Femur (tissue), 1 donor: ENCODE measurements at regions not wholly inside any gene's neighbourhood (a gene's known extent, or its start where the extent isn't known, plus 50 kb on each side); places are given as distances from the start of the nearest gene placed in this dataset.

Experiments
- DNase-seq: peaks from one replicate; pipeline ENCODE4 v3.0.0-alpha.2; 2017

DNA sequence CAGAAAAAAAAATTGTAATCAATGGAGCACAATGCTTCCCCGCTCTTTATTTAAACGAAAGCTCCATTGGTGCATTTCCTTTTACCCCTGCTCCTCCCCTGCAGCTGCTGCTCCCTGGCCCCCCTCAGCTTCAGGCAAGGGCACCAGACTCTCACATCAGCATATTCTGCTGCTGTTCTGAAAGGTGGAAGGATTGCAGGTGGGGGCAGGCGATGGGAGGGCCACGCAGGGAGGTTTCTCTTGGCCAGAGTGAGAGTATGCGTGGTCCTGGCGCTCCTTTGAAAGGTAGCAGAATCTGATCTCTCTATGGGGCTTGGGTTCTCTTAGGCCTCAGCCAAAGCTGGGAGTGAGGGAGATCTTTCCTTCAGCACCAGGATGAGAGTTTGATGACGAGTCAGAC, 240.9 kb upstream of the CADM1 start:
- DNase-seq = no peak

DNA sequence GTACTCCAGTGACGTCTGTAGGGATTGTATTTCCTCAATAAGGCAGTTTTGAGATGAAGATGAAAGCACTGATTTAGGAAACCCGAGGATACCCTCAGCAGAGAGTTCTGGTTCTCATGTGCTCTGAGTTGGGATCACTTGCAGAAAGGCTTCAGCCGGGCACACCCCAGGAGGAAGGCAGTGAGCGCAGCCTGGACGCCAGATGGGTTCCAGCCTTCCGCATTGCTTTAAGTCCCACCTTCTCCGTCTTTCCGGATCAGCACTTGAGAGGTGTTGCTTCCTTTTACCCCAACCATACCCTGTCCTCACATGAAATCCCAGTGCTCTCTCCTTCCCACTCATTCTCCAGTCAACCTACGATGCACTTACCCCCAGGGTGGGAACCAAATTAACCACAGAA, 239.5 kb upstream of the CADM1 start:
- no peak for DNase-seq

DNA sequence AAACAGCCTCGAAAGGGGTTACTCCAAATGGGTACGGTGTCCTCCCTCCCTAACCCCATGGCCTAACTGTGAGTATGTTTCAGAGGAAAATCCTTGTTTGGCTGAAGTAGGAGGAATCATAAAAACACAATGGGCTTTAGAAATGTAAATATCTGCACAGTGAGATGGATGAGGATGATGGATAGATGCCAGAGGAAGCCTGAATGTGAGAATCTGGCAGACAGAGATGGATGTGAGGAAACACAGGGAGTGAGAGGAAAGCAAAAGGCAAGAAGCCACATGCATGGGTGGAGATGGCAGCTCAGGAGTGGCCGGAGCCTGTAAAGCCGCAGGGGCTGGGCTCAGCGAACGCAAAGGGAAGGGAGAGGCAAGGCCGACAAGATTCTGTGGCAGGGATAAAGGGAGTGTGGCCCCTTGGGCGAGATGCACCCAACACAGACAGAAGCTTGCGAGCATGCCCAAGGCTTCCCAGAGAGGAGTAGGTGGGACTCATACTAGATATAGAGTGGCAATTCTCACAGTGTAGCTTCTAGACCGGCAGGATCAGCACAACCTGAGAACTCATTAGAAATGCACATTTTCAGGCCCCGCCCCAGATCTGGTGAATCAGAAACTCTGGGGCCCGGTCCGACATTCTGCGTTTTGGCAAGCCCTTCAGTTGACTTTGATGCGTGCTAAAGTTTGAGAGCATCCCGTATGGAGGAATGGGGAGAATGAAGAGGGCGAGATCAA, 237.3 kb upstream of the CADM1 start:
- DNase-seq = no peak

DNA sequence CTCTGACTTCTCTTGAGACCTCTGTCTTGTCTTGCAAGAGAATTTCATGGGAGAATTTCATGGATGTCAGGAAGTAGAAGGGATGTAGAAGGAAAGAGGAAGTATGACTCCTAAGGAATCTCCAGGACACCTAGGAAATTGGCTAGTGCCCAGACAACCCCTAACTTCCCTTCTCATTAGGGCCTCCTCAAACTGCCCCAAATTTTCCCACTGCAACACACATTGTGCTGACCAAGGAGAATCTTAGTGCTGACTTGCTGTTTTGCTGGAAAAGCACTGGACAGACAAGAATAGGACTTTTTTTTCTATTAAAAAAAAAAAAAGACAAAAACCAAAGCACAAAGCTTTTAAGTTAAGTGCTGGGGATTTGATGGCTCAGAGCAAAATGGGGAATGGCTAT, 236.1 kb upstream of the CADM1 start:
- no peak for DNase-seq

DNA sequence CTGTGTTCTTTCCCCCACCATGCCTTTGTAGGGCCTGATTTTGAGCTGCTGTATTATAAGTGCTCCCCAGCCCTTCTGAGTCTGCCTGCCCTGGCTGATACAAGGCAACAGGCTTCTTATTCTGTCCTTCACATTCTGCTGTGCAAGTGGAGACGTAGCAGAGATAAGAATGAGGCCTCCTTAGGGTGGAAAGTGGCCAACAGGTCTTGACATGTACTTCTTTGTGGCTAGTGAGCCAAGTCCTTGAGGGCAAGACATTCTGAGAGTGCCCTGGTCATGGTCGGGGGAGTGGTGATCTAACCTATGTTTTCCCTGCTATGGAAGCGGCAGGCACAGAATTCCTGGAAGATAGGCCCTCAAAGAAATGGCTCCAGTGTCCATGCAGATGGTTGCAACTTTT, 235.7 kb upstream of the CADM1 start:
- DNase-seq = no peak

DNA sequence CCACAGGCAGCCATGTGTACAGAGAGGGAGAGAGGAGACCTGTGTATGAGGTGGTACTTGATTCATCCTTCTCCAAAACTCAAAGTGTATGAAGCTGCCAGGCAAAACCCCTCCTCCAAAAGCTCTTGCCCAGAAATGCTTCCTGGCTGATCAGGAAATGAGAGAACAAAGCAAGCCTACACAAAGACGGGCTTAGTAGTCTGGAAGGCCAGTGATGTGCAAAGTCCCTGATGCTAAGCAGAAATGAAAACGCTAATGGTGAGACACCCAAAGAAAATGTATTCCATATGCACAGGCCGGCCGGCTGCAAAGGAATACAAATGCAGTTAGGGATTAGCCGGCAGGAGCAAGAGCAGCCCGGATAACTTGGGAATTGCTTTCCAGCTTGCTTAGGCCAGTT, 234.9 kb upstream of the CADM1 start:
- no peak for DNase-seq

DNA sequence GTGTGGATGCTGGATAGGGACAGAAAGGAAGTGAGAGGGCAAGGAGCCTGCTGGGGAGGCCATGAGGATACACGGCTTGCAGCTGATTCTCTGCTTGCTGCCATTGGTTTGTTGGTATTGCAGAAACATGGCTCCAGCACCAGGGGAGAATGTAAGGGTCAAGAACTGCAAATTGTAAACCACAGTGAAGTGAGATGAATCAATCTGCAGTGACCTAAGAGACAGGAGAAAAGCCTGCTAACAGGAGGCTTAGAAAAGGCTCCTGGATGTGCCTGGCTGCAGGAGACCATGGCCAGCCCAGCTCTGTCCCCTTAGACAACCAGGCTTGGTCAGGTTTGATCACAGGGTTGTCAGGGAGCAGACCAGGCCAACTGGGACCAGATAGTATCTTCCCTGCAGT, 233.7 kb upstream of the CADM1 start:
- DNase-seq = no peak

DNA sequence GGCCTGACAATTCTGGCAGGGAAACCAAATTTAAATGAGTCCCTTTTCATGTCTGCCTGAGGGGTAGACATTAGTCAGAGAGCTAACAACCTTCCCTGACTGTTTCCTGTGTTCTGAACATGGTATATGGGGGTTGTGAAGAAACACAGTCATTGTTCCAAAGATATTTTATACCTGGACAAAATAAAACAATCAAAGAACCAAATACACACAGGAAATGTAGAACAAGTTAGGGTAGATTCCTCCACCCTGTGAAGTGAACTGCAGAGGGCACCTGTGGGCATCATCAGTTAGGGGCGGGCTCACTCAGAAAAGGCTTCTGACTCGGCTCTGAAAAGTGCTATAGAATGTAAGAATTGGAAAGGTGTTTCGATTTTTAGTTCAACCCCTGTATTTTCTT, 231.9 kb upstream of the CADM1 start:
- no peak for DNase-seq

DNA sequence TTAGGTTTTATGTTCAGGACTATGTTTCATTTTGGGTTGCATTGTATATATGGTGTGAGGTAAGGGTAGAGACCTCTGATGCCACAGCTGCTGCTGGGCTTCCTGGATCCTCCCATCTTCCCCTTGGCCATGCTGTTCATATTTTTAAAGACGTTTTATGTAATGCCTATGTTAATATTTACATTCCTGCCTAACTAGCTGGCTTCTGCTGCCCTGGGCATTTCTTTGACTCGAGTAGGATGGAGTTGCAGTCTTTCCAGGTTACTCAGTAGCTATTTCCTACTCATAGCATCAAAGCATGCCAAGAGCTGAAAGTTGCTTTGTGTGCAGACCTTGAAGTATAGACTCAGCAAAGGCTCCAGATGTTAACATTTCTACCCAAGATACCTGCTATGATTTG, 220.5 kb upstream of the CADM1 start:
- DNase-seq = no peak

DNA sequence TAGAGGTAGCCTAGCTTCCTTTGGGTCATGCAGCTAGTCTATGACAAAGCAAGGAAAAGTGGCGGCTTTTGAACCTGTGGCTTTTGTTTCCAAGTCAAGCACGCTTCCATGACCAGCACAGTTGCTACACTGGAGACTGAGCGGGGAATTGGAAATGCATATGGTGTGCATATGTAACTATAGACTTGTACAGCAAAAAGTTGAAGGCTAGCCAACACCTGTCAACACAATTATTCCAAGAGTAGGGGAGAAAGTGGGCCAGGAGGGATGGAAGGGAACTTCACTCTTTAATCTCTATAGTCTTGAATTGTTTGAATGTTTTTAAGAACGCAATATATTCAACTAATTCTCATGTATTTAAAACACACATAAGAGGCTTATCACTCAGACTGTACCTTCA, 218.5 kb upstream of the CADM1 start:
- DNase-seq = no peak

DNA sequence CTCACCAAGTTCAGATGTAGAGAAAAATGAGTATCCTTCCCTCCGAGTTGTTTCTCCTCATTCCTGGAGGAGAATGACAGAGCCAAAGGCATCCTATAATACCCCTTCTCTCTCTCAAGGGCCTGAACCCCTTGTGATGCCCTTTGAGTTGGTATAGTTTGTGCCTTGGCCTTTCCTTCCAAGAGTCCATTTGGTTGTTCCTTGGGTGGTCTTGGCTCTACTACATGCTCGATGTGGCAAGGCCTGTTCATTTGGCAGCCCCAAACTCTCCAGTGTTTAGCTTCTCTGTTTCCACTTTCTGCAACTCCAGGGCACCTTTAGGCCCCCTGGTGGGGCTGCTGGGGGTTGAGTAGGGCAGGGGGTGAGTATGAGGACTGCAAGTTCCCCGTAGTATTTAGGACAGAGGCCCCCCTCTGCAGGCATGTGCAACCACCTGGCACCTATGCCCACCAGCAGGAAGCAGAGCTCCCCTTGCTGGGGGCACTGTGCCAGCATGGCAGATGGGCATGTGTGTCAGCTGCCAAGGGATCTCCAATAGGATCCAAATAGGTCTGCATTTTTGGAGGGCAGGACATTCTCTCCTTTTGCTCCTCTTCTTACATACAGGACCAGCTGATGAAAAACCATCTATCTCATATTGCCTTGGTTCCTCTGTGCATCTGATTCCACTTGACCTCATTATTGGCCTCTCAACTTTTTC, 217.2 kb upstream of the CADM1 start:
- no peak for DNase-seq

DNA sequence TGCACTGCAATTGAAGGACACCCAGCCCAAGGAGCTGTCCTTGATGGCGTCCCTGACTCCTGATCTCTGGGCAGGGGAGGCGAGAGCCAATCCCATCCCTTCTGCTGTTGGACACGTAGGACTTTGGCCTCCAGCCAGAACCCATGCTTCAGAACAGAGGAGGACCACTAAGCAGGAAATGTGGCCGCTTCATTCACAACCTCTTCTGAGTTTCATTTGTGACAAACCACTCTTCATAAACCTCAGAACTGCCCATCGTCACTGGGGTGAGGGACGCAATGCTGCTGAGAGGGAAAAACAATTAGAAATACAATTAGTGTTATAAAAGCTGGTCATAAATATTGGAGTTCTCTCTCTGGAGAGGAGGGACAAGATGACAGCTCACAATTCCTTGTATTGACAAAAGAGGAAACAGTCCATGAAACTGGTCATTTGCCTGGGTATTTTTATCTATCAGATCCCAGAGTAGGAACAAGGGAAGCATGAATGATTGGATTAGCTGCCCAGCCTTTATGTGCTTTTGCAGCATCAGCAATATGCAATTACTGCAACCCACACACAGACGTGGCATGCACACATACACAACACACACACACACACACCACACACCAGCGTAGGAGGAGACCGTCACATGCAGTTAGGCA, 216.5 kb upstream of the CADM1 start:
- DNase-seq = no peak

DNA sequence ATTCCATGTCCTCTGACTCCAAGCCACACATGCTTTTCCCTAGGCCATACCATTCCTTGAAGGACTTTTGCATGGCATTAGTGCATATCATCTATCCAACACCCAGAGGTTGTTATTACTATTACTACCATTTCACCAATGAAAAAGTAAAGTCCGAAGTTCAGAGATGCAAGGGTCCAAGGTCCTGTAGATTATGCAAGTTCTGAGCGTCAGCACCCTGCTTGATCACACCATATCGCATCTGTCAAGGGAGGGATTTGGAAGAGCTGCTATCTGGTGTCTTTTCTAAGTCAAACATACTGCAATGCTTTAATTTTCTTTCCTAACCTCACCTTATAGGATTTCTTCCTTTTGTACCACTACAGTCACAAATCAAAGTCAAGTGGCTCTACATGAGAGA, 214.7 kb upstream of the CADM1 start:
- no peak for DNase-seq

DNA sequence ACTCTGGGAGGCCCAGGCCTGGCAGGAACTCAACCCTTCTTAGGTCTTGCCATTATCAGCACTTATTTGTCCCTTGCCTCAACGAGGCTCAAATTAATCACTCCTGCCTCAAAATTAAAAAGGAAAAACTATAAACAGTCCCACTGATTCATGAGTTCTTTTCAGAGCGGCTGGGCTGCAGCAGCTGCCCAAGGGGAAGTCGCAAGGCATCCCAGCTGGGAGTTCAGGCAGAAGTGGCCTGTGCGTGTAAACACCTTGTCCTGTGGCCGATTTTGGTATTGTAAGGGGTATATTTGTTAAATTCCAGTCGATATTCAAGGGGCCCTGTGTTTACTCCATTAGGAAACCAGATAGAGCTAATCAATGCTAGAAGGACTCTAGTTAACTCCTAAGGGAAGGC, 213.9 kb upstream of the CADM1 start:
- DNase-seq = no peak

DNA sequence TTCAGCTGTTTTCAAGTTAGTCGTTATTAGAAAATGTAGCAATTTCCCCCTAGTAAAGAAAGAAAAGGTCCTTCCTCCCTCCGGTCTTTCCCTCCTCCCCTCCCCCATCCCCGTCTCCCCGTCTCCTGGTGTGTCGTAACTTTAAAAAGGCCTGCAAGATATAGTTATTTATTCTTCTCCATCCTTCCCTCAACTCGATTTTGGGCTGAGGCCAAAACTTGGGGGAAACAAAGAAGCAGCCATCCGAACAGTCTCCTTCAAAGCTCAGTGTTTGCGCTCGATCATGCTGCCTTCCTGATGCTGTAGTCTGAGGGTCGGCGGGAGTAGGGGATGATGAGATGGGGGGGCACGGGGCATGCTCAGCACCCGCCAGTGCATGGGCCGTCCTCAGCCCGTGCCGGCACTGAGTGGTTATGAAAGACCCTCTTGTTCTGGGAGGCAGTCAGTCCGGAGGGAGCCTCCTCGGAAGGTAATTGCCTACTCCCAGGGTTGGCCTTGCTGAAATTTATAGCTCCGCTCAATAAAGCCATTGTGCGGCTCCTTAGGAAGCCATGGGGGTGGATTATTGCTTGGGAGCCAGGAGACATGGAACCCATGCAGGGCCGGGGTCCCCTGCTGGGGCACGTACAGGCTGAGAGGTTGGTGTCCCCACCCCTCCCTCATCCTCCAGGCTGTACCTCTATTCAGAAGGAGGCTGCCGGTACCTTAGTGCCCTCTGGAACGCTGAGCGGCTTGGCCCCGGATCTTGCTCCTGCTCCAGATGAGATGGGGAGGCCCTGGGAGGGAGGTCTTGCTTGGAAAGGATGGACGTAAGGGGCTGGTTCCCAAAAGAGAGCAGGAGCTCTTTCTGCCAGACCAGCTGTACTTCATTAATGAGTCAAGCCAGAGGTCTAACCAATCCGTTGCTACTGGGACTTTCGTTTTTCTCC, 212.7 kb upstream of the CADM1 start:
- DNase-seq = peak; percentile 76

DNA sequence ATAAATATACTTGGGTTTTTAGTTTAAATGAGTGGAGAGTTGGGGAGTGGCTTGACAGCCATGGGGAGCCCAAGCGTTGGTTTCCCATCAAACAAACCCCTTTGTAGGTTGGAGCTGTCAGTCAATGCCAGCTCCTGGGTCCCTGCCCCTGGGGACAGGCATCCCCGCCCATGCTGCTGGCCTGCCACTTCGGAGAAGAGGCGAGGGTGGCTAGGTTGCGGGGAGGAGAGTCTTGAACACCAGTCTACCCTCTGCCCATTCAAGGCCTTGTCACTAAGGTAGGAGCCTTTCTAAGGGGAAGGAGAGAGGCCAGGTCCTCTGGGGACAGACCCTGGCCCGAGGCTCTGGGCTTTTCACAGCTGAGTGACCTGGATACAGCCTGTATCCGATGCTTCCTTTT, 211.9 kb upstream of the CADM1 start:
- no peak for DNase-seq

DNA sequence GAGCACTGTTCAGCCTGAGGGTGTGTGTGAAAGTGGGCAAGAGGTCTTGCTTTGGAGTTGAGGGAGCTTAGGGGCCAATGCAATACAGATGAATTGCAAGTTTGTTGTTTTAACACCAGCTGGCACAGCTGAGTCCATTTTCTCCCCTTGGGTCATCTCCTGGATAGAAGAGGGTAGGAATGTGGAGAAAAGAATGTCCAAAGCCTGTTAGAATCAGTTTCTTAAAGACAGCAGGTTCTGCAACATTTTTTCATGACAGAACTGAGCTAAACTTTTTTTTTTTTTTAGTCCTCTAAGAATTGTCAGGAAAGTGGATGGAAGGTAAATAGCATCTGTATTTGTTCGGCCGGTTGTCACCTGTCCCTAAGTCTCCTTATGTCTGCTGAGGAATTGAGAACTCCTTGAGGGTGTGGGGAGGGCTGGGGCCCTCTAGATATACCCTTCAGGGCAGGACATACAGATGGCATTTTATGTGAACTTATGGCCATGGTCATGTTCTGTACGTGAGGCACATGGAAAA, 211.1 kb upstream of the CADM1 start:
- DNase-seq = no peak

DNA sequence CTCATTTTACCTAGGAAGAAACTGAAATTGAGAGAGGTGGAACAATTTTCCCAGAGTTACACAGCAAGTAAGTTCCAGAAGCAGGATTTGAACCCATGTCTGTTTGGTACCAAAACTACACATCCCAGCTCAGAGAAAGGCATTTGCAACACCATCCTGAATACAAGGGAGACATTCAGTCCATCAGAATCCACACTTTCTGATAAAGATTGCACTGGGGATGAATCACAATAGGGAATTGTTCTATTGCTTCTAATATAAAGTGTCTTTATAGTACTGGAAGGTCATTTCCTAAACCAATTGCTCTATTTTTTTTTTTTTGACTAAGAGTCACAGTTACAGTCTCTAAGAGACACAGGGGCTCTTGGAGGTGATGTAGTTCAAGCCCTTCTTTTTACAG, 208.1 kb upstream of the CADM1 start:
- DNase-seq = no peak

DNA sequence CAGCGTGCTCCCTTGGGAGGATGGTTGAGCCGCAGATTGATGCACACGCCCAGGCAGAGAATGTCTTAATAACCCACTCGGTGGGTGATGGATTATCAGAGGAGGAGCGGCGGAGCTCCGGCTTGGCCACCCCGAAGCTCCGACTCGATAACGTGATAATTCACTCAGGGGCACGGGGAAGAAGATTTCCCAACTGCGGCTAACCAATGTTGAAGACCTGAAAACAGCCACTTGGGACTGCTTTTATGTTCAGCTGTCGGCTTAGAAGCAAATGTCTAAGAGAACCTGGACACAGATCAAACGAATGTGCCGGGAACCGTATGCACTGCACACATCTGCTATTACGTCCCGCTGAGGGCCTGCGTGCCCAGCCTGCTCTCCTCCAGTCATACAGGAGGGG, 206.8 kb upstream of the CADM1 start:
- no peak for DNase-seq

DNA sequence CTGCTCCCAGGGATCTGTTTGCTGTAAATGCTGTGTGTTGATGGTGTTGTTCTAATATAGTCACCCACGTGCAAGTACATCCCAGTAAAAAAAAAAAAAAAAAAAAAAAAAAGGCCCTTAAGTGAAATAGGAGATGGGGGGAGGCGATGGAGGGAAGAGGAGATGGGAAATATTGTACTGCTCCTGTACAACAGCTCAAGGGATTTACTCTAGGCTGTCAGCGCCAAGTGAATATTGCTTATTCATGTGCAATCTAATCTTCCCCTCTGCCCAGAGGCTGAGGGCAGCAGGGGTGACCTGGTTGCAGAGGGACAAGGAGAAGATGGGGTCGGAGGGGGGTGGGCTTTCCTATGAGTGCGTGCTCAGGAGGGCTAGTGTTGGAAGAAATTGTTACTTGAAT, 206.2 kb upstream of the CADM1 start:
- no peak for DNase-seq

DNA sequence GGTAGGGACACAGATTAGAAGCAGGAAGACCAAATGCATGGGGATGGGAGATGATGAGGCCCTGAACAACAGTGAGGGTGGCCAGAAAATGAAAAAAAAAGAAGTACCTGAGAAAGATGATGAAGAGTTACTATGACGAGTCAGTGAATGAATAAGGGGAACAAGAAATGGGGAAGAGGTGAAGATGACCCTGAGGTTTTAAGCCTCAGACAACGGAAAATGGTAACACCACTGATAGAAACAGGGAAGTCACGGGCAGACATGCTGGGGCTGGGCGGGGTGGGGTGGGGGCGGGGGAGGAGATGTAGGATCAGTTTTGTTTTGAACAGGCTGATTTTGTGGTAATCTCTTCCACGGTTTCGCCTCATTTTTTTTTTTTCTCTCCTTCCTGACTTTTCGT, 205.1 kb upstream of the CADM1 start:
- DNase-seq = no peak

DNA sequence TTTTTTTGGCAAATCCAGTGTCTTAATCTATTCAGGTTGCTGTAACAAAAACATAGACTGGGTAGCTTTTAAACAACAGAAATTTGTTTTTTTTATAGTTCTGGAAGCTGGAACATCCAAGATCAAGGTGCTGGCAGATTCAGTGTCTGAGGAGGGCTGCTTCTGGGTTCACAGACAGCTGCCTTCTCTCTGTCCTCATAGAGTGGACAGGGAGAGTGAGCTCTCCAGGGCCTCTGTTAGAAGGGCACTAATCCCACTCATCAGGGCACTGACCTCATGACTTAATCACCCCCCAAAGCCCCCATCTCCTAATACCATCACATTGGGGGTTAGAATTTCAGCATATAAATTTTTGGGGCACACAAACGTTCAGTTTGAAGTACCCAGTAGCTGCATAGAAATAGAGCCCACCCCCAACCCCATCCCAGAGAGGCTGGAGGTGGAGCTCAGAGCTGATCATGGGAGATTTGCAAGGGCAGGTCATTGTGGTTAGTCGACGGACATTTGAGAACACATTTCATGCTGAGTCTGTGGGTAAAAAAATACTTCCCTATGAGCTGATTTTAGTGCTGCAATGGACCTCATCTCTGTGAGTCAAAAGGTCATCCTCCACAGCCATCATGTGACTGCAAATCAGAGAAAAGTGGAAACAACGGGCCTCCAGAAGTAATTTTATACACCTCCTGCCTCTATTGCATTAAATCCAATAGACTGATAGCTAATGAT, 203.1 kb upstream of the CADM1 start:
- DNase-seq = no peak
